SHP77 treated with DMSO at 0.1 percent for 48 hours (cell line): ENCODE measurements at regions not wholly inside any gene's neighbourhood (a gene's known extent, or its start where the extent isn't known, plus 50 kb on each side); places are given as distances from the start of the nearest gene placed in this dataset.
A peak's percentile ranks its signal among the peaks of the same experiment; 100 is the strongest.

Experiments
- DNase-seq: peaks from one replicate; lab custom pipeline; 2025; lab: John Stamatoyannopoulos, UW

DNA sequence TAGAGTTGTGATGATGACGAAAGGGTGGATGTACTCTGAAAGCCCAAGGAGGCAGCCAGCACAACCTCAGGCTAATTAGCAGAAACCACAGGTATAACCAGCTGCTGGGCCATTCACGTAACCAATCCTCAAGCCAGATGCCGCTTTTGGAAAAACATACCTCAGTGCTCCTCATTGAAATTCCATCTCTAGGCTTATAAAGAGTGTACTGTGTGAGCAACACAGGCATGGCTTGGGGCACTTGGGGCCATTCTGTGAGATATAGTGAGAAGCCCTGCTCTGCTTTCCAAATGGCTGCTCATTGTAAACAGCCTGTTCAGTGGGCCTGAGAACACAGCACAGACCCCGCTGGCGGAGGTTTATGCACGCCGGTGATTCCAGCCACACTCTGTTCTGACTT is 182.1 kb upstream of the HHIP start:
- DNase-seq, result no peak

DNA sequence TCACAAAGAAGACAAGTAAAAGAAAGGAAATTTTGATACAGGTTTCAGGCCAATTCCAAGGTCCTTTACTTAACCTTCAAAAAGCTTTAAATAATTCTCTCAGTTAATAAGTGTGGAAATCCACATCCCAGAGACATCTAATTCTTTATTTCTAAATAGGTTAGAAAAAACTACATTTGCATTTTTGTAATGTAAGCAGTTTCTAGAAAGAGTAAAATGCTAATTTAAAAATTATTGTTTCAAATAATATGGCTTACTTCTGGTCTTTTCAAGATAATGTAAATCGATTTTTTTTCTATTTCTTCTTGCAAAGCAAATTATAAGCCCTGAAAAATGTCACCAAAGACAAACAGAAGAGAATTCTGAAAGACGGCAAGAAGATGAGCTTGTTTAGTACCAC is 180.4 kb upstream of the HHIP start:
- no peak for DNase-seq

DNA sequence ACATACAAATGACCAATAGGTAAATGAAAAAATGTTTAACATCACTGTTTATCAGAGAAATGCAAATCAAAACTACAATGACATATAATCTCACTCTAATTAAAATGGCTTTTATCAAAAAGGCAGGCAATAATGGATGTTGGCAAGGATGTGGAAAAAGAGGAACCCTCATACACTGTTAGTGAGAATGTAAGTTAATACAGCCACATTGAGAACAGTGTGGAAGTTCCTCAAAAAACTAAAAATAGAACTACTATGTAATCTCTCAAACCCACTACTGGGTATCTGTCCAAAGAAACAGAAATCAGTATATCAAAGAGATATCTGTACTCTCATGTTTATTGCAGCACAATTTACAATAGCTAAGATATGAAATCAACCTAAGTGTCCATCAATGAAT is 165.9 kb upstream of the HHIP start:
- no peak for DNase-seq

DNA sequence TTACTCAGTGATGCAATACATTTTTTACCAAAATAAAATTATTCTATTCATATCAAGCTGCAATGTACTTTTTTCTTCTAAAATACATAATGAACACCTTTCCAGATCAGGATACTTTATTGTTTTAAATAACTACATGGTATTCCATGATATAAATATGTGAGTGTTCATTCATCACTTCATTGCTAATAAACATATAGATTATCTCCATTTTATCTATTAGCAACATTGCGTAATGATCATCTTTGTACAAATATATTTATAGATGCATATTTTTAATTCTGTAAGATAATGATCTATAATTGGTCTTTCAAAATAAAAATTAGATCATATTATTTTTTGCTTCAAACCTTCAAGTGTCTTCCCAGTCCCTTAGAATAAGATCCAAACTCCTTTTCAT is 156.1 kb upstream of the HHIP start:
- DNase-seq, result no peak

DNA sequence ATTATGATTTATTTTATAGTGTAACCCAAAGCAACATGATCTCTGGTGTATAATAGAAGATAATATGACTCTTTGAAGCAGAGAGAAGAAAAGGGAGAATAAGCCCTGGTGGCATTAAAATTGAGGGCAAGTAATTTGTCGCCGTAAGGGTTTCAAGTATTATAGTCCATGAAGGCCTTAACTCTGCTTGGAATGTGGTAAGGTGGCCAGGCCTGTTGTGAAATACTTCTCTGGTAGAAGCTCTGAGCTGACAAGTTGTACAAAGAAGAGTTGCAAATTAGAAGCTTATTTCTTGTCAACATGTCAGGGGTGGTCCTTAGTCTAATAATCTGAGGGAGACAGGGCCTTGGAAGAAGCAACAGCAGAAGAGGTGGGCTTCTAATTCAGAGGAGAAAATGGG is 151.7 kb upstream of the HHIP start:
- no peak for DNase-seq

DNA sequence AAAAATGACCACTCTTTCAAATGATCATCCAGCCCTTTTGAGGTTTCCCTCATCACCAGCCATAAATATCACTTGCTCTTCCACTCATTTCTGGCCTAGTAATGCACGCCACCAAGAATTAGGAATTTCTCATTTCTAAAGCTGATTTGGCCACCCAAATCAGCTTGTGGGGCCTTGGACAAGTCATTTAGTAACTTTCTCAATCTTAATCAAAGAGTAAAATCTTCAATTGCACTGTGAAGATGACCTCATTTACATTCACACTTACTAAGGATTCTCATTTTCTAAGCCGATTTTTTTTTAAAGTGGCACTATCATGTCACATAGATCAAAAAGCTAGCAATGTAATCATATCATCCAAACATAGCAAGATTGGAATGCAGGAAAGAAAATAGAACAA is 150.0 kb upstream of the HHIP start:
- DNase-seq, result no peak

DNA sequence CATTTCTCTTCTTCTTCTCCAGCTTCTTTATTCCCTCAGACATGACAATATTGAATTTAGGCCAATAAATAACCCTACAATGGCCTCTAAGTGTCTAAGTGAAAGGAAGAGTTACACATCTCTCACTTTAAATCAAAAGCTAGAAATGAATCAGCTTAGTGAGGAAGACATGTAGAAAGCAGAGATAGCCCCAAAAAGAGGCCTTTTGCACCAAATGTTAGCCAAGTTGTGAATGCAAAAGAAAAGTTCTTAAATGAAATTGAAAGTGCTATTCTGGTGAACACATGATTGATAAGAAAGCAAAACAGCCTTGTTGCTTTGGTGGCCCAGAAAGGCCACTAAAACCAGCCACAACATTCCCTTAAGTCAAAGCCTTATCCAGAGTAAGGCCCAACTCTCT is 146.2 kb upstream of the HHIP start:
- no peak for DNase-seq

DNA sequence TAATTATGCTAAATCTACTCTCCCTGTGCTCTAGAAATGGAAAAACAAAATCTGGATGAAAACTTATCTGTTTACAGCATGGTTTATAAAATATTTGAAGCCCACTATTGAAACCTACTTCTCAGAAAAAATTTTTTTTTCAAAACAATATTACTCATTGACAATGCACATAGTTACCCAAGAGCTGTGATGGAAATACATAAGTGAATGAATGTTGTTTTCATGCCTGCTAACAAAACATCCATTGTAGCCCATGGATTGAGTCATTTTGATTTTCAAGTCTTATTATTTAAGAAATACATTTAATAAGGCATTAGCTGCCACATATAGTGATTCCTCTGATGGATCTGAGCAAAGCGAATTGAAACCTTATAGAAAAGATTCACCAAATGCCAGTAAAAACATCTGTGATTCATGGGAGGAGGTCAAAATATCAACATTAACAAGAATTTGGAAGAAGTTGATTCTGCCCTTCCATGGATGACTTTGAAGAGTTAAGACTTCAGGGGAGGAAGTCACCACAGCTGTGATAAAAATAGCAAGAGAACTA is 144.7 kb upstream of the HHIP start:
- no peak for DNase-seq

DNA sequence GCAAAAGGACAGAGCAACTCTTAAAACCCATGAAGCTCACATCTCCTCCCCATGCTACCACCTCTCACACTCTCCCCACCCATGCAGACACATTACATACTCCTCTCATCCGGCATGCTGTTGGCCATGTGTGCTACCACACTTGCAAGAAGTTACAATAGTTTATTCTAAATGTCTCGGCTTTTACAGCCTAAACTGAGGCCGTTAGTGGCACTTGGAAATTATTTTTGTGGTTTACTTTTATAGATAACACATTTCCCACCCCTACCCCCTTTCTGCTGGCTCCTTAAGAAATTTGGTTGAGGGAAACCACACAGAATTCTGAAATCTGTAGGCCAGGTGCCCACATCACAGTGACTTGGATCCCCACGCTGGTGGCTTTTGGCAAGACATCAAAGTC is 141.1 kb upstream of the HHIP start:
- DNase-seq, result no peak

DNA sequence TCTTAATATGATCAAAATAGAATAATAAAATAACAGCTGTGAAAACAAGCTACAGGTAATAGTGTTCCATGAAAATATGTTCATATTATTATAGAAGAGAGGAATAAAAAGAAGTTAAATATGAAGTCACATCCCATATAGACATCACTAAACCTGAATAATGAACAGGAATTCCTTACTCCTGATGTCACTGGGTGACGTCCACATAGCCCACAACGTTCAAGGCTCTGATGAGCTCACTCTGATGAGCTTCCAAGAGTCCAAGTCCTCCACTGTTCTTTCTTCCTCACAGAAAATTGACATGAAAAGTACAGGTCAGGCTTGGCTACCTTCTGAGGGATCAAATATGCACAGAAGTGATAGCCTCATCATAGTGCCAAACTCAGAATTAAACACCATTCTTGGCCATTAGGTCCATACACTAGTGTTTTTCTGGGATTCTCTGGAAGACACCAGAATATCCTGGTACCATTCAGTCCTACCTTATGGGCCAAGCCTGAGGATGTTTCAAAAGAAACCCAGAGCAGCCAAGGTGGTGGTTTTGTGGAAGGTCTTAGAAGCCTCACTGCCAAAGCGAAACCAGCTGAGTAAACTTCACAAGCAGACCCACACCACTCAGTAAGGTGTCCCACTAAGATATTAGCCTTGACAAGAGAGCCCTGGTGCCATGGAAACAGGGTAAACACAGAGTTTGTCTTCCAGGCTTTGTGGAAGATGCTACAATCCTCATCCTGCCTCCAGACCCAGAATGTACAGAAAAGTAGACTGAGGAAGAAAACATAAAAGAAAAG is 138.4 kb upstream of the HHIP start:
- no peak for DNase-seq

DNA sequence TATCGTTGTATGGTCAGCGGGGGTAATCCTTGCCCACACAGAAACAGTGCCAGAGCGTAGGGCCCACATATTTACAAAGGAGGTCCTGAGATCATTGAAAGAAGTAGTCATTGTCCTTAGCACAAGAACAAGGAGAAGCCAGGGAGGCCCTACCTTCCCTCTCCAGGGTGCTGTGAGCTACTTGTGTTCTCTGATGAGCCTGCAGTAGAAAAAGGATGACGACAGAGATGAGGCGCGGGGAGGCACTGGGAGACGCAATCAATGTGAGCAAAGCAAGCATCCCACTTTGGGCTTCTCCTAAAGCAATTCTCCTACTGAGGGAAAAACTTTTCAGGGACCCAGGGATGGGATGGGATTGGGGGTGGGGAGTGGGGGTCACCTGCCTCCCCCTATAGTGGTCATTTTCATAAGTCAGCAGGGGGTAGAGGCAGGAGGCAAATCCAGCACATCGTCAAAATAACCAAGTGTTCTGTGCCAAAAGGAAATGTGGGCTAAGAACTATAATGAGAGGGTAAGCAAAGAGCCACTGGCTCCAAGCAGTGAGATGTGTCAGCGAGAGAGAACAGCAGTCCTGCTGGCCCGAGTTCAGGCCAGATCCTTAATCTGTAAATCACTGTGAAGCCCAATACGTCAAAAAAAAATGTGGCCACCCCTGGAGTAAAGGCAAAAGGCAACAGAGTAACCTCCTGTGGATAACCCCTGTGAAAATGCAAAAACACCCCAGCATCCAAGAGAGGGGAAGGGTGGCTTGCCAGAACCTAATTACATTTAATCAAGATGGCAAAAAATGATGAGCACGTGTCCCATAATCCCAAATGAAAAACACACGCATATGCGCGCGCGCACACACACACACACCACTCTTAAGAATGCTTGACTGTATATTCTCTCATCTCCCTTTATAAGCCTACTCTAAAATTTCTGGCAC is 136.6 kb upstream of the HHIP start:
- DNase-seq, result no peak

DNA sequence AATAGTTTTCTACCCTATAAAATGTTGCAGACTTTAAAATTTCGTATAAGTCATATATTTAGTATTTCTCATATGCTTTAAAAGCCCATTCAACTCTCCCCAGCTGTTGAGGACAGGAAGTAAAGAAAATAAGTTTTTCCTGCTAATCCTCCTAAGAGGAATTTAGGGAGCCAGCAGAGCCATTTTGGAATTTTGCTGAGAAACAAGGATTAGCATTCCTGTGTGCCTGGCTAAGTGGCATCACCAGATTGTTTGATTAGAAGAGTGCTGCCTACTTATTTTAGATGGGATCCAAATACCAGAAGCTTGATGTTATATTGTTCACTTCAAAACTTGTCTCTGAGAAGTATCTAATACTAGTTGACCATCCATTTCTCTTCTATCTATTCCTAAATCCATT is 131.2 kb upstream of the HHIP start:
- no peak for DNase-seq

DNA sequence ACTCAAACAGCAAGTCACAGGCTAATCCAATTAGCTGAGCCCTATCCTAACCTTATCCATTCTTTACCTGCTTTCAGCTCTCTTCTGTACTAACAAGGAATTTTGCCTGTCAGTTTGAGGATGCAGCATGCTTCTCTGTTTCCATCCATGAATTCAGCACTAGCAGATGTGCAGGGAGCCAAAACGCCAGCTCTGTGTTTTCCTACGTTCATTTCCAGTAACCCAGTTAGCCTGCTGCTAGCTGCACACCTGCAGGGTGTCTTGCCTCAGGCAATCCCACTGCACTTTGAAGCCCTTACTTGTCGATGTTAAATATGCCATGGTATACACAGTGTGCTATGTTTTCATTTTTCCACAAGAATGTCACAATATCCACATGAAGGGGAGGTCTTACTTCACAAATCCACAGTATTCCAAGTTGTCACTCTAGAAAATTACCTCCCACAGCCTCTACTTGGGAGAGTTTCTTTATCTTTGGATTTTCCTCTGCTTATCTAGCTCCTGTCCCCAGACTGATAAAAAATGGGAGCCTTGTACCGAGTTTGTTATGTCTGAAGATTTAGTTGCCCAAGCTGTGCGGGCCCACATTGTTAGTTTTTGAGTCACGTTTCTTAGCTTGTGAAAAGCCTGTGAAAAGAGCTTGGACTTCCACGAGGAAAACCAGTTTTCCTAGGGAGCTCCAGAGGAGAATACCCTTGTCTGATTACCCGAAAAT is 127.6 kb upstream of the HHIP start:
- DNase-seq, result peak; percentile 20

DNA sequence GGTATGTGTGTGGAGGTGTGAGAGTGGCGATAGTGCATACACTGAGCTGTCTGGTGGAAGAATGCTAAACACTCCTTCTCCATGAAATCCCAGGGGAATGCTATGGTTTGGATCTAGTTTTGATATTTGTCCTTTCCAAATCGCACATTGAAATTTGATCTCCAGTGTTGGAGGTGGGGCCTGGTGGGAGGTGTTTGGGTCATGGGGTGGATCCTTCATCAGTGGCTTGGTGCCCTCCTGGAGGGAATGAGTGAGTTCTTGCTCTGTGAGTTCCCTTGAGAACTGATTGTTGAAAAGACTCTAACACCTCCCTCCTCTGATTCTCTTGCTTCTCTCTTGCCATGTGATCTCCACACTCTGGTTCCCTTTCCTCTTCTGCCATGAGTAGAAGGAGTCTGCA is 114.1 kb upstream of the HHIP start:
- DNase-seq, result no peak

DNA sequence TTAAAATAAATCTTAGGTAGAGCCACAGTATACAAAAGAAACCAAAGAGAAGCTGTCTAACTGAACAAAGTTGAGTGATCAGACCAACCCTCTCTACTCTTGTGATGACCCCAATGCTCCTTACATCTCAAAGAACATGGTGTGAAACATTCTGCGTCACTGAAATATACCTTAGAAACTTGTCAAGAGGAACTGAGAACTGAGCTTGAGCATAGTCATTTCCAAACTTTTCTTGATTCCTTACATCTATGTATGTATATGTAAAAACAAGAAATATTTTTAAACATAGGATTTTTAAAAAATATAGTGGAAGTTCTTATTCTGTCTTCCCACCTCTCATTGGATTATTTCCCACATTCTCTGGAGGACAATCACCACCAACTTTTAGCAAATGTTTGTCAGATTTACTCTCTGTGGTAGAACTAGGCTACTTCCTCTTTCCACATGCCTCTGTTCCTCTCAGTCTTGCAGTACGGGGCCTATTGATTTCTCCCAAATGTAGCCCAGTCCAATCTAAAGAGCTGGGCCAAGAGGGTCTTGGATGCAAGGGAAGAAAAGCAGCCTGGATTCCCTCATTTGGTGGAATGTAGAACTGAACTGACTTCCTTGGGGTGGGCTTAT is 98.2 kb upstream of the HHIP start:
- DNase-seq, result no peak

DNA sequence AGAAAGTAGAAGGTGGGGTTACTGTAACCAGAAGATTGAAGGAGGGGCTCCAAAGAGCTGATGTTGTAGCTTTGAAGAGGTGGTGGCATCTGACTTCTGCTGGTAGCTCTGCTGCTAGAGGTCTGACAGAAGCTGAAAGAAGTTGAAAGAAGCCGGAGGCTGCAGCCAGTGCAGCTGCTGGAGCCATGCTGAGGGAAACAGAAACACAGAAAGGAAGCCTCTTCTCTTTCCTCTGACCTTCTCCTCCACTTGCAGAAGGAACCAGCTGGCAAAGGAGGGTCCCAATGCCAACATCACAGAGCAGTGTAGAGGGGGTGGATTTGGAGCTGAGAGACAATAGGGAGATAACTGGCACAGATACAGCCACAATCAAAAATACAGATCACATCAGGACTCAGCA is 89.3 kb upstream of the HHIP start:
- DNase-seq, result no peak

DNA sequence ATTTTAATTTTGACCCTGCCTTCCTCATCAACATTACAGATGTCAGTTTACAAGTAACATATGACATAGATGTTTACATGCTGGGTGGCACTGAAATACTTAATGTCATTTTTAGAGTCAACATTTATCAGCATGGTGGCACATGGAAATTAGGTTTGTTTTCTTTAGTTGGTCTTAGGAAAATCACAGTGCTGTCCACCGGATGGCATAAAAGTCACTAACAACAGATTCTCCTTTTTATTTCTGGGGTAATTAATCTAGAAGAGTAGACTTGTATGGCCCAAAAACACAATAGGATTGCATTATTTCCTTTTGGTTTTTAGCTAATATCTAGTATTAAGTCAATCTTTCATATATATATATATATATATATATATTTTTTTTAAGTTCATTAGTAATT is 88.6 kb upstream of the HHIP start:
- no peak for DNase-seq

DNA sequence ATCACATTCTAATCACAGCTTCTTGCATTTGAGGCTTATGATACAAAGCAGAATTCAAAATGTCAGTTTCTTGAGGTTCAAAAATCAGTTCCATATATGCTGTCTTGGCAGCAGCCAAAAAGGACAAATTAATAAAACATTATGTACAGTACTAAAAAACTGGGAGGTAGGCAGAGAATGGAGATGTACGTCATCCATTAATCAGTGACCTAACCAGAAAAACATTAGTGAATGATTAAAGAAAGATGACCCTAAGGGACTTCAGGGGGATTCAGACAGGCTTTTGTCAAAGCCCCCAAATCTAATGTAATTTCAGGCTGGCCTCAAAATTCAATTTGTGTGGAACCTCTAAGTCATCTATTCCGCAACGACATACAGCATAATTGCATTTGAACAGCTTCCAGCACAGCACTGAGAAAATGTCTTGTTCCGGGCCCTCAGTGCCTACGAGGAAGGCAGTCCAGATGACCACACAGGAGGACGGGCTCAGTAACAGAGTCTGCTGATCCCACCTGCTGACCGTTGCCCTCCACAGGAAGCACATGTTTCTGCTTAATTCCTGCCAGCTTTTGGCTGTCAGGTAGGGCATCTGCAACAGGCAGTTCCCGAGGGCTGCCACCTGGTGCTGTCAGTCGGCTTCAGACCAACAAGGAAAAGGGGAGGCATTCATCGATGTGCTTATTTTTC is 83.8 kb upstream of the HHIP start:
- DNase-seq, result peak; percentile 46

DNA sequence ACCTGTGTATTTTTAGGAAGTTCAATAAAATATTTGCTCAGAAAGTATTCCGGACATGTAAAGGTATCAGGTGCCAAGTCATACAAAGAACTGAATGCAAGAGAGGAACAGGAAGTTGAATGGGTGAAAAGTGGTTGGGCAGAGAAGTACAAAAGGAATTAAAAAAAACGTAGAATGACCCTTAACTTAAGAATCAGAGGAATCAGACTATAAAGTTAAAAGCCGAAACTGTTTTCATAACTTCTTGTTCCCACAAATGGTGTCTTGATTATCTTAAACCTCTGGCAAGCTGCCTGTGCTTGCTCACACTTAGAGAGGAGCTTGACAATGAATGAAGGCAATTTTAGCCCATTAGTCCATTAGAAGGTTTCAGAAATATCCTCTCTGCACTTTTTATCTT is 81.6 kb upstream of the HHIP start:
- DNase-seq, result no peak

DNA sequence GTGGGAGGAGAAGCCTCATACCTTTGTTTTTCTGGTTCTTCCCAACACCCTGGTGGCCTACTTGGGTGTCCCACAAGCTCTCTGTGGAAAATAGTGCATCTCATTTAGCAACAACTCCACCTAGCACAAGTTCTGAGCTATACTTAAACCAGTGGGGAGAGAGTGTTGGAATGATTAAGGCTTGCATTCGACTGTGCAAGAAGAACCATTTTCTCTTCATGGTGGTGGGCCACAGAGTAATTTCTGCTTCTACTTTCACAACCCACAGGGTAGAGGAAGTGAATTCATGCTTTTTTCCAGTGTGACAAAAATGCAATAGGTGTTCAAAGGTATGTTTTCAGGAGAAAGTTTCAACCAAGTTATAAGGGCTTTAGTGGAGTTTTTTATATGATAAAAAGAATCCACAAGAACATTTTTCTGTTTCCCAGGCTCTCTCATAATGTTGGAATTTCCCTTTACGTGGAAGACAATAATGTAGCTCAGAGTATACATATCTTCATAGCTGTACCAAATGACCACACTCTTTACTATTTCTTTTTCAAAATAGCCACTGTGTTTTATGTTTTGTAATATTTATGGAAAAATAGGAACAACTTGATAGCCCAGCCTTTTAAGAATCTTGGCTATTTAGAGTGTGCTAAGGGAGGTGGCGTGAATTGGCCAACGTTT is 80.3 kb upstream of the HHIP start:
- no peak for DNase-seq

DNA sequence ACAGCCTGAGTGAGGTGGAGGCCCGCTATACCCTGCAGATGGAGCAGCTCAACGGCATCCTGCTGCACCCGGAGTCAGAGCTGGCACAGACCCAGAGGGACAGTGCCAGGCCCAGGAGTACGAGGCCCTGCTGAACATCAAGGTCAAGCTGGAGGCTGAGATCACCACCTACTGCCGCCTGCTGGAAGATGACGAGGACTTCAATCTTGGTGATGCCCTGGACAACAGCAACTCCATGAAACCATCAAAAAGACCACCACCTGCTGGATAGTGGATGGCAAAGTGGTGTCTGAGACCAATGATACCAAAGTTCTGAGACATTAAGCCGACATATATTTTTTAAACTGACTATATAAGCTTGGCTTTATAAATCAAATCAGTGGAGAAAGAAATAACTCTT is 73.3 kb upstream of the HHIP start:
- DNase-seq, result no peak
